ENCODE measurements at regions not wholly inside any gene's neighbourhood (a gene's known extent, or its start where the extent isn't known, plus 50 kb on each side); places are given as distances from the start of the nearest gene placed in this dataset.

DNA sequence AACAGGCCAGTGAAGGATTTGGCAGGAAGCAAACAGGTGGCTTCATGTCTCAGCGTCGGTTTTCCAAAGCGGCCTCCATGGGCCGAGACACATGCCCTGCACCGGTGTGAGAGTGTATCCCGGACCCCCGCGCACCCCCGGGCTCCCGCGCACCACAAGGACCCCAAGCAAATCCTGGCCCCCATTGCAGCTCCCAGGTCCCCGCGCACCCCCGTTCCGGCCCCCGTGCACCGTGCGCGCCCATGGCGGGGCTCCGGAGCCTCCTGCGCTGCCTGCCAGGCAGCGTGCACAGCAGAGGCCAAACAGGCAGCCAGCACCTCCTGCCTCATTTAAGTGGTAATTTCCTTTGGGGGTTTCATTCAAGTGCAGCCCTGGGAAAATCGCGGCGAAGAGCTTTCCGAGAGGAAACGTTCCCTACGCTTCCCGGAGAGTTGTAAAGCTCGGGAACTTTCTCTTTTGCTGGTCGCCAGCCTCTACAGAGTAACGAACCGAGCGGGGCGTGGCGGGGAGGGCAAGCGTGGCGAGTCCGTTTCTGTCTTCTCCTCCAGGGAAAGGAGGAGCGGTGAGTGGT, 145.5 kb upstream of the SLC24A2 start:
- Mint-ChIP-seq H3K4me1 (peaks cover 3 to 6% (median 5%) of the 10 kb centered on the region in 3 donors), H3K36me3 (no peaks in the 10 kb centered on the region), H3K27ac (no peak overlapping the region), H3K27me3 (peaks cover 9 to 10% of the 10 kb centered on the region in 2 donors), H3K4me3 (peak overlapping the region in 5 of 7 donors; percentile 2 to 58 (median 50)), H3K9me3 (no peaks in the 10 kb centered on the region)
- Histone ChIP-seq H3K36me3 (ENCODE audit: insufficient read depth, low read length) (no peaks in the 10 kb centered on the region), H3K9me3 (ENCODE audit: low read length) (no peaks in the 10 kb centered on the region), H3K4me3 (ENCODE audit: low read length) (no peak overlapping the region), H3K4me1 (ENCODE audit: insufficient read depth, low read length) (no peaks in the 10 kb centered on the region), H3K27me3 (ENCODE audit: insufficient read depth, low read length, poor library complexity, severe bottlenecking) (no peaks in the 10 kb centered on the region), H3K27ac (ENCODE audit: low read depth, low read length) (no peak overlapping the region)
- no peak for DNase-seq
- ChIA-PET CTCF (no interaction called here), POLR2A (no interaction called here)

DNA sequence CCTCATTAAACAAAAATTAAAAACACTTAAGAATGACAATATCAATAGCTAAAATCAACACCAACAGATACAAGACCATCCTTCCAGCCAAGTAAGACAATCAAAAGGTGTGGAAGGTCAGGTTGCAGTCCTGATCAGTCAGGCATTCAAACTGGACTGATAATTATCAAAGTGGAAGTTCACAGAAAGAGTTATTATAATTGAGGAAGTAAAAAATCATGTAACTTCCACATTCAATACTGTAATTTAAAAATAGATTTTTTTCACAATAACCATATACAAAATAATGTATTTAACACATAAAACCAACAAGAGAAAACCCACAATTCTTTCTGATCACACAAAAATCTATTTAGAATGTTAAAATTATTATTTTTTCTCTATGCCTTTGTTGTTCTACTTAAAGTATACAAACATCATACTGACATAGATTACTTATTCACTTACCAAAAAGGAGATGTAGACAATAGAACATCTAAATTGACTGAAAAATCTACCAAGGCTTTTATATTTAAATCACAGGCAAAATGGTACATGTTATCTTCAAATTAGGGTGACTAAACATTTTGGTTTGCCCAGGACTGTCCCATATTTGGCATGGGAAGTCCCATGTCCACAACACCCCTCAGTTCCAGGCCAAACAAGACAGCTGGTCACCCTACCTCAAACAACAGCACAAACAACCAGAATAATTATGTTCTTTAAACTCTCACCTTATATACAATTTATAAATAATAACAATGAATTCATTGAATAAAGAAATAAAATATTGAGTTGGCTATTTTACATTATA, 142.5 kb upstream of the SLC24A2 start:
- H3K36me3 Mint-ChIP-seq, result no peaks in the 10 kb centered on the region
- Histone ChIP-seq H3K9me3 (ENCODE audit: low read length) (no peaks in the 10 kb centered on the region), H3K36me3 (ENCODE audit: insufficient read depth, low read length) (no peaks in the 10 kb centered on the region), H3K27me3 (ENCODE audit: insufficient read depth, low read length, poor library complexity, severe bottlenecking) (no peaks in the 10 kb centered on the region), H3K4me3 (ENCODE audit: low read length) (no peak overlapping the region), H3K4me1 (ENCODE audit: insufficient read depth, low read length) (no peaks in the 10 kb centered on the region), H3K27ac (ENCODE audit: low read depth, low read length) (no peak overlapping the region)
- H3K27ac Mint-ChIP-seq, result no peak overlapping the region
- ChIA-PET POLR2A (no interaction called here), CTCF (interaction anchor here (1.8 kb wide), 1 partner anchor 1010 kb away, joined by 6 read pairs; no protein-coding TSS in a partner anchor)
- H3K4me1 Mint-ChIP-seq, result peaks cover 6 to 8% (median 6%) of the 10 kb centered on the region in 3 donors
- DNase-seq, result no peak
- H3K27me3 Mint-ChIP-seq, result peaks cover 9 to 10% of the 10 kb centered on the region in 2 donors
- no peaks in the 10 kb centered on the region for H3K9me3 Mint-ChIP-seq
- no peak overlapping the region for H3K4me3 Mint-ChIP-seq

DNA sequence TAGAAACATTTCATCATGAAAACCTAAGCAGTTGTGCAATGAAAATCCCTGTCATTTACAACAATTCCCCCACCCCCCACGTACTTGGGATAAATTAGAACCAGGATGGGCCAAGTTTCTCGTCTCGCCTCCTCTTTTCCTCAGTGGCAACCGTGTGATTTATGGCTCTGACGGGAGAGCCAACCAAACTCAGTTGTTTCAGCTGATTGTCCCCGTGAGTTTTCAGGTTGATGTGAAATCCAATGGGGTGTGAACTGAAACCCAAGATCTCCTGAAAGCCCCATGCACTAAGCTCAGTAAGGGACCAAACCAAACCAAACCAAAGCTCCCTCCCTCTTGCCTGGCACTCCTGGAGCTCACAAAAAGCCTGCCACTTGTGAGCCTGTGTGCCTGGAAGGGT, 138.7 kb upstream of the SLC24A2 start:
- CTCF ChIA-PET, result interaction anchor here (0.7 to 2.5 kb wide), 5 partner anchors 410 to 1183 kb away, joined by 3 to 21 read pairs (median 4); no protein-coding TSS in a partner anchor
- H3K36me3 ChIP-seq (ENCODE audit: insufficient read depth, low read length), result no peaks in the 10 kb centered on the region
- Mint-ChIP-seq H3K27me3 (peaks cover 3 to 5% of the 10 kb centered on the region in 2 donors), H3K9me3 (no peaks in the 10 kb centered on the region), H3K4me3 (no peak overlapping the region), H3K4me1 (peaks cover 6 to 9% (median 8%) of the 10 kb centered on the region in 3 donors), H3K36me3 (no peaks in the 10 kb centered on the region), H3K27ac (no peak overlapping the region)
- POLR2A ChIA-PET, result no interaction called here
- H3K4me3 ChIP-seq (ENCODE audit: low read length), result no peak overlapping the region
- no peaks in the 10 kb centered on the region for H3K9me3 ChIP-seq (ENCODE audit: low read length)
- peaks cover 4% of the 10 kb centered on the region for H3K4me1 ChIP-seq (ENCODE audit: insufficient read depth, low read length)
- DNase-seq, result no peak
- no peaks in the 10 kb centered on the region for H3K27me3 ChIP-seq (ENCODE audit: insufficient read depth, low read length, poor library complexity, severe bottlenecking)
- H3K27ac ChIP-seq (ENCODE audit: low read depth, low read length), result no peak overlapping the region

DNA sequence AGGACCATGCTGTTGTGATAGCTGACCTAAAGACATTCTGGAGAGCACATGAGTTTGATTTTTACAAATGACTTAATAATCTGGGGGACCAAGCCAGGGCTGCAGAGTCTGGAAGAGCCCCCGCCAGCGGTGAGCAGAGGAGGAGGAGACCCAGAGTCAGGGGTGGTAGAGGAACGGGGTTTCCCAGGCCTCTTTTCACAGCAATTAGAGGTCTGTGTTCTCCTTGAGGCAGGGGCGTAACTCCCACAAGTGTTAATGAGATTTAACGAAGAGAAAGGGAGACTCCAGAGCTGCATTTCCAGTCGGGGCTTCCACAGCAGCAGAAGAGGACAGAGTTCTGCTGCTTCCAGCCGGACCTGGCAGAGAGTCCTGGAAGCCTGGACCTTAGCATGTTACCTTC, 137.9 kb upstream of the SLC24A2 start:
- no peaks in the 10 kb centered on the region for H3K36me3 ChIP-seq (ENCODE audit: insufficient read depth, low read length)
- Mint-ChIP-seq H3K4me3 (peak overlapping the region in 1 of 7 donors; percentile 63), H3K9me3 (no peaks in the 10 kb centered on the region), H3K4me1 (peaks cover 6 to 9% (median 8%) of the 10 kb centered on the region in 3 donors), H3K36me3 (no peaks in the 10 kb centered on the region), H3K27me3 (peaks cover 5% of the 10 kb centered on the region in 2 donors), H3K27ac (no peak overlapping the region)
- DNase-seq, result no peak
- no peak overlapping the region for H3K4me3 ChIP-seq (ENCODE audit: low read length)
- CTCF ChIA-PET, result interaction anchor here (0.7 to 2.5 kb wide), 3 partner anchors 699 to 1182 kb away, joined by 3 to 21 read pairs (median 4); no protein-coding TSS in a partner anchor
- no peak overlapping the region for H3K27ac ChIP-seq (ENCODE audit: low read depth, low read length)
- H3K4me1 ChIP-seq (ENCODE audit: insufficient read depth, low read length), result peaks cover 4% of the 10 kb centered on the region
- no peaks in the 10 kb centered on the region for H3K27me3 ChIP-seq (ENCODE audit: insufficient read depth, low read length, poor library complexity, severe bottlenecking)
- no peaks in the 10 kb centered on the region for H3K9me3 ChIP-seq (ENCODE audit: low read length)
- POLR2A ChIA-PET, result no interaction called here

DNA sequence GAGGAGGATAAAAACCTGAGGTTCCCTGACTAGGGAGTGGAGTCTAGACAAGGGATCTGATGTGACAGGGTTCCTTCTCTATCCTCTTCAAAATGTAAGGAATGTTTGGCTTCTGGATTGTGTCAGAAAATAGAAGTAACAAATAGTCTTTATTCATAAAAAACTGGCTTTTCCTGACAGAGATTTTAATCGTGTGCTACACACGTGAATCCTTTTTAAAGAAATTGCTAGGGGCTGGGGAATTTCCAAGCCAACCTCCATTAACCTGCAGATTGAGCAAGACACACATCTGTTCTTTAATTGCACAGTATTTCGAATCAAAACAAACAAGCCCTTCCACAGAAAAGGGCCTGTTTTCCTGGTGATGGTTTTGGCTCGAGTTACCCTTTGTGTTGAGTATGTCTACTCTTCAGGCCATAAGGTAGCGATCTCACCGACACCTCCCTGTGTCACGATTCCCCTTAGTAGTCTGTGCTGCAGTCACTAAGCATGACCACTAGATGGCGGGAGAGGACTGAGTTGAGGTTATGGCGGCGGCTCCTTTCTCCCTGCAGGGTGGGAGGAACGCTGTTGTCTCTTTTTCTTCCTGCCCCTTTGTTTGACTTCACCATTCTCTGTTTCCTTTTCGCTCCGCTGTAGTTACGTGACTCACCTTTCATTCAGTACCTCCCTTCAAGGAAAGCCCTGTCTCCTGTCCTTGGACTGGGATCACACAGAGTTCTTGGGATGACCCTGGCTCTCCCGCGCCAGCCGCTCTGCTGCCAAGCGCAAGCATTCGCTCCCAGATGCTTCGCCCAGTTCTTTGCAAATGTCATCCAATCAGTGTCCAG, 137.1 kb upstream of the SLC24A2 start:
- H3K27me3 ChIP-seq (ENCODE audit: insufficient read depth, low read length, poor library complexity, severe bottlenecking), result no peaks in the 10 kb centered on the region
- H3K9me3 Mint-ChIP-seq, result no peaks in the 10 kb centered on the region
- H3K9me3 ChIP-seq (ENCODE audit: low read length), result no peaks in the 10 kb centered on the region
- no peak overlapping the region for H3K27ac ChIP-seq (ENCODE audit: low read depth, low read length)
- DNase-seq, result peak; percentile 53 to 82 (median 73)
- H3K27me3 Mint-ChIP-seq, result peaks cover 5 to 10% of the 10 kb centered on the region in 2 donors
- peaks cover 6 to 9% (median 8%) of the 10 kb centered on the region in 3 donors for H3K4me1 Mint-ChIP-seq
- H3K4me3 Mint-ChIP-seq, result peak overlapping the region in 6 of 7 donors; percentile 57 to 76 (median 72)
- H3K4me1 ChIP-seq (ENCODE audit: insufficient read depth, low read length), result peaks cover 4% of the 10 kb centered on the region
- ChIA-PET POLR2A (no interaction called here), CTCF (interaction anchor here (0.7 to 2.5 kb wide), 7 partner anchors 700 to 1192 kb away, joined by 3 to 21 read pairs (median 4); no protein-coding TSS in a partner anchor)
- H3K4me3 ChIP-seq (ENCODE audit: low read length), result peak overlapping the region; percentile 19
- peak overlapping the region in 1 of 8 donors; percentile 83 for H3K27ac Mint-ChIP-seq
- no peaks in the 10 kb centered on the region for H3K36me3 ChIP-seq (ENCODE audit: insufficient read depth, low read length)
- no peaks in the 10 kb centered on the region for H3K36me3 Mint-ChIP-seq

DNA sequence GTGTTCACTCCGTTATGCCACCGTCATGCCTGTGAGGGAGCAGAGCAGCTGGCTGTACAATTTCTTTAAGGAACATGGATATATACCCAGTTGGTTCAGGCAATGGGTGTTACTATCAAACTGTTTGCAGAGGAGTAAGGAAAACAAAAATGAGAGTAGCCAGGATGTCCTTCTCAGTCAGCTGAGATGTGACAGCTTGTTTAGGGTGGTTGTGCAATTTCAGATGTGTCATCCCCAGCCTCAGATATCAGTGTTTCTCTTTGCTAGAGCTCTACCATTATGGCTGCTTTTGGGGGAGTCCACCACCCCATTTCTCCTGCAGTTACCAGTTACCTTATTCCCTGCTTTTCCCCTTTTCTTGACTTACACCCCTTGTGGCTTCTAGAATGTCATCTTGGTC, 135.2 kb upstream of the SLC24A2 start:
- no peak for DNase-seq
- Histone ChIP-seq H3K27me3 (ENCODE audit: insufficient read depth, low read length, poor library complexity, severe bottlenecking) (no peaks in the 10 kb centered on the region), H3K36me3 (ENCODE audit: insufficient read depth, low read length) (no peaks in the 10 kb centered on the region), H3K4me3 (ENCODE audit: low read length) (no peak overlapping the region), H3K4me1 (ENCODE audit: insufficient read depth, low read length) (peaks cover 4% of the 10 kb centered on the region), H3K27ac (ENCODE audit: low read depth, low read length) (no peak overlapping the region), H3K9me3 (ENCODE audit: low read length) (no peaks in the 10 kb centered on the region)
- H3K27ac Mint-ChIP-seq, result no peak overlapping the region
- H3K36me3 Mint-ChIP-seq, result no peaks in the 10 kb centered on the region
- no peak overlapping the region for H3K4me3 Mint-ChIP-seq
- ChIA-PET CTCF (interaction anchor here (1.4 to 2.1 kb wide), 2 partner anchors 1017 to 1187 kb away, joined by 6 to 11 read pairs; no protein-coding TSS in a partner anchor), POLR2A (no interaction called here)
- H3K4me1 Mint-ChIP-seq, result peaks cover 6 to 9% (median 8%) of the 10 kb centered on the region in 3 donors
- peaks cover 11 to 24% of the 10 kb centered on the region in 2 donors for H3K27me3 Mint-ChIP-seq
- no peaks in the 10 kb centered on the region for H3K9me3 Mint-ChIP-seq

DNA sequence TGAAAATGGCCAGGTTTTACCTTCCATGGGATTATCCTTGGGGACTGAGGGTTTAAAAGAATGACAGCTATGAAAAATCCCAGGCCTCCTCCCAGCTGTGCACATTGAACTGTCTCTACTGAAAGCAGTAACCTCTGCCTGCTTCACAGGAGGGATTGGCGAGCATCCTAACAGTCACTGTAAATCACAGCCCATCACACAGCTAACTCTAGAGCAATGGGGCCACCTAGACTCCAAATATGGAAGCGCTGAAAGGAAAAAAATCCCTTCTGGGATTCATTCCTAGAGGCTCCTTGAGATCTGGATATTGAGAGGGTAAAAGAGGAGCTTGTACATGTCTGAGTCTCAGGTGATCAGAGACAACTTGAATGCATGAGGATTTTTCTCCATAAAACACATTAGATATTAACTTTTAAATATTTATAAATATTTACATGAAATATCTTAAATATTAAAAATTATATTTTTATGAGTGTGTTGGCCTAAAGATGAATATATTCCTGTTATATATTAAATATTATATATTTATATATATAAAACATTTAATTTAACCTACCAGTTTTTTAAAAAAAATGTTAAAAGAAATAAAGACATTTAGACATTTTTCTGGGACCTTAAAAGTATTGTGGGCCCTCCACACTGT, 133.8 kb upstream of the SLC24A2 start:
- H3K4me3 Mint-ChIP-seq, result no peak overlapping the region
- CTCF ChIA-PET, result no interaction called here

More for the DNA sequence above, 133.8 kb upstream of the SLC24A2 start:
- Mint-ChIP-seq H3K27me3 (peaks cover 11 to 36% of the 10 kb centered on the region in 2 donors), H3K9me3 (no peaks in the 10 kb centered on the region), H3K4me1 (peaks cover 6 to 9% (median 8%) of the 10 kb centered on the region in 3 donors), H3K27ac (no peak overlapping the region), H3K36me3 (no peaks in the 10 kb centered on the region)
- POLR2A ChIA-PET, result no interaction called here
- H3K4me1 ChIP-seq (ENCODE audit: insufficient read depth, low read length), result peaks cover 4% of the 10 kb centered on the region
- no peak overlapping the region for H3K27ac ChIP-seq (ENCODE audit: low read depth, low read length)
- no peaks in the 10 kb centered on the region for H3K27me3 ChIP-seq (ENCODE audit: insufficient read depth, low read length, poor library complexity, severe bottlenecking)
- H3K4me3 ChIP-seq (ENCODE audit: low read length), result no peak overlapping the region
- no peaks in the 10 kb centered on the region for H3K9me3 ChIP-seq (ENCODE audit: low read length)
- no peaks in the 10 kb centered on the region for H3K36me3 ChIP-seq (ENCODE audit: insufficient read depth, low read length)
- no peak for DNase-seq
